ENCODE measurements at regions not wholly inside any gene's neighbourhood (a gene's known extent, or its start where the extent isn't known, plus 50 kb on each side); places are given as distances from the start of the nearest gene placed in this dataset.
"Not testable (repeated sequence)": the region's sequence is repeated elsewhere in the genome, so short reads cannot be mapped to it uniquely, and the experiment has no call there.

GRCh38 chr4:12579172-12579571 is 905.0 kb downstream of the RAB28 start:
- DNase-seq (ENCODE audit: low read depth), result no peak

GRCh38 chr4:12576409-12576808 is 907.7 kb downstream of the RAB28 start:
- DNase-seq (ENCODE audit: low read depth), result no peak

- DNase-seq (ENCODE audit: low read depth), result no peak
Measured at GRCh38 chr4:12573716-12574115, 910.4 kb downstream of the RAB28 start.

GRCh38 chr4:12562476-12563140 is 921.5 kb downstream of the RAB28 start:
- no peak for DNase-seq (ENCODE audit: low read depth)

GRCh38 chr4:12562021-12562420 is 922.1 kb downstream of the RAB28 start:
- DNase-seq (ENCODE audit: low read depth), result no peak

- no peak for DNase-seq (ENCODE audit: low read depth)
Measured at GRCh38 chr4:12555011-12555410, 929.1 kb downstream of the RAB28 start.

- no peak for DNase-seq (ENCODE audit: low read depth)
Measured at GRCh38 chr4:12548678-12549077, 935.5 kb downstream of the RAB28 start.

GRCh38 chr4:12545812-12546211 is 938.3 kb downstream of the RAB28 start:
- DNase-seq (ENCODE audit: low read depth), result no peak

GRCh38 chr4:12538162-12538561 is 946.0 kb downstream of the RAB28 start:
- no peak for DNase-seq (ENCODE audit: low read depth)

- DNase-seq (ENCODE audit: low read depth), result no peak
Measured at GRCh38 chr4:12534684-12535083, 949.5 kb downstream of the RAB28 start.

- no peak for DNase-seq (ENCODE audit: low read depth)
Measured at GRCh38 chr4:12519426-12519825, 964.7 kb downstream of the RAB28 start.

GRCh38 chr4:12507868-12508481 is 976.2 kb downstream of the RAB28 start:
- no peak for DNase-seq (ENCODE audit: low read depth)

- DNase-seq (ENCODE audit: low read depth), result no peak
Measured at GRCh38 chr4:12500409-12500808, 983.7 kb downstream of the RAB28 start.

GRCh38 chr4:12499693-12500092 is 984.4 kb downstream of the RAB28 start:
- DNase-seq (ENCODE audit: low read depth), result no peak

- no peak for DNase-seq (ENCODE audit: low read depth)
Measured at GRCh38 chr4:12495211-12495610, 988.9 kb downstream of the RAB28 start.

GRCh38 chr4:12492730-12493393 is 991.3 kb downstream of the RAB28 start:
- no peak for DNase-seq (ENCODE audit: low read depth)

- DNase-seq (ENCODE audit: low read depth), result no peak
Measured at GRCh38 chr4:12488672-12489071, 995.5 kb downstream of the RAB28 start.

- no peak for DNase-seq (ENCODE audit: low read depth)
Measured at GRCh38 chr4:12487000-12487399, 997.1 kb downstream of the RAB28 start.

- DNase-seq (ENCODE audit: low read depth), result no peak
Measured at GRCh38 chr4:12472087-12472486, 1012.1 kb downstream of the RAB28 start.

GRCh38 chr4:12471193-12471592 is 1012.9 kb downstream of the RAB28 start:
- DNase-seq (ENCODE audit: low read depth), result no peak

GRCh38 chr4:12461576-12461975 is 1022.6 kb downstream of the RAB28 start:
- not testable (repeated sequence) for DNase-seq (ENCODE audit: low read depth)

GRCh38 chr4:12459126-12459525 is 1025.0 kb downstream of the RAB28 start:
- no peak for DNase-seq (ENCODE audit: low read depth)

- DNase-seq (ENCODE audit: low read depth), result no peak
Measured at GRCh38 chr4:12458621-12459020, 1025.5 kb downstream of the RAB28 start.

GRCh38 chr4:12452291-12452690 is 1023.6 kb upstream of the HS3ST1 start:
- DNase-seq (ENCODE audit: low read depth), result no peak

Measured in stimulated activated CD4-positive, alpha-beta T cell treated with anti-CD3 and anti-CD28 coated beads, Interleukin-2, amount 100 ng/mL, for 4 hours (primary cell).